Left ventricle myocardium inferior (tissue), 1 donor: ENCODE measurements at regions not wholly inside any gene's neighbourhood (a gene's known extent, or its start where the extent isn't known, plus 50 kb on each side); places are given as distances from the start of the nearest gene placed in this dataset.

Source experiments
- DNase-seq: peaks from one replicate; pipeline ENCODE4 v3.0.0-alpha.2; 2020
- H3K27ac ChIP-seq: fragments of 200-600 bp; replicated peaks from 2 replicates; pipeline ENCODE4 v1.8.0; 2021
- H3K27me3 ChIP-seq: fragments of 200-600 bp; 2 replicates; pipeline ENCODE4 v1.8.0; 2021; ENCODE audit warnings: low read depth
- H3K36me3 ChIP-seq: fragments of 200-600 bp; 2 replicates; pipeline ENCODE4 v1.8.0; 2021
- H3K4me1 ChIP-seq: fragments of 200-600 bp; 2 replicates; pipeline ENCODE4 v1.8.0; 2021
- H3K4me3 ChIP-seq: fragments of 200-600 bp; 2 replicates; pipeline ENCODE4 v1.8.0; 2021; ENCODE audit warnings: mild to moderate bottlenecking, moderate library complexity
- H3K9me3 ChIP-seq: fragments of 200-600 bp; replicated peaks from 2 replicates; pipeline ENCODE4 v1.8.0; 2021
- intact Hi-C: fragments of 100-400 bp; cut with micrococcal nuclease; formaldehyde crosslinking; loops from one replicate; pipeline ENCODE4 v1.11.0; 2022
- TF ChIP-seq, protein P1 (sequence below): fragments of 200-600 bp; IDR thresholded peaks from 2 replicates; pipeline ENCODE4 v1.8.0; 2021; ENCODE audit warnings: antibody characterized with exemption, mild to moderate bottlenecking, borderline replicate concordance
- donor health status: DM: no; HTN: yes; CAD: no; lungs with severe emphysema.

DNA sequence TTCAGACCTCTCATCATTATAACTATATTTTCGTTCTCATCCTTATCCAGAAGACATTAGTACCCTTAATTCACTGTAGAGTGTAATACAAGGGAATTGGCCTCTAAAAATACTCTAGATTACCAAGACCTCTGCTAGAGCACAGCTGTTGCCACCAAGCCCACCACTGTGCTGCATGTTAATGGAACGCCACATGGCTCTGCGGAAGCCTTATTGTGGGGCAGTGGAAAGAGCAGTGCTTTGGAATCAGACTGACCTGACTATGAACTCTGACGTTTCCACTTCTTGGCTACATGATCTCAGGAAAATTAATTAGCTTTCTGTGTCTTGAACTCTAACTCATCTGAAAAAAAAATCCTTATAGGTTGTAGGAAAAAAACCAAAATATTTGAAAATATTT lies 222.1 kb downstream of the LMX1A start:
- peaks cover 96% of the 10 kb centered on the region for H3K27me3 ChIP-seq
- no peak for DNase-seq
- no peaks in the 10 kb centered on the region for H3K36me3 ChIP-seq
- intact Hi-C loops, result no loop called here
- TF ChIP-seq, protein P1, sequence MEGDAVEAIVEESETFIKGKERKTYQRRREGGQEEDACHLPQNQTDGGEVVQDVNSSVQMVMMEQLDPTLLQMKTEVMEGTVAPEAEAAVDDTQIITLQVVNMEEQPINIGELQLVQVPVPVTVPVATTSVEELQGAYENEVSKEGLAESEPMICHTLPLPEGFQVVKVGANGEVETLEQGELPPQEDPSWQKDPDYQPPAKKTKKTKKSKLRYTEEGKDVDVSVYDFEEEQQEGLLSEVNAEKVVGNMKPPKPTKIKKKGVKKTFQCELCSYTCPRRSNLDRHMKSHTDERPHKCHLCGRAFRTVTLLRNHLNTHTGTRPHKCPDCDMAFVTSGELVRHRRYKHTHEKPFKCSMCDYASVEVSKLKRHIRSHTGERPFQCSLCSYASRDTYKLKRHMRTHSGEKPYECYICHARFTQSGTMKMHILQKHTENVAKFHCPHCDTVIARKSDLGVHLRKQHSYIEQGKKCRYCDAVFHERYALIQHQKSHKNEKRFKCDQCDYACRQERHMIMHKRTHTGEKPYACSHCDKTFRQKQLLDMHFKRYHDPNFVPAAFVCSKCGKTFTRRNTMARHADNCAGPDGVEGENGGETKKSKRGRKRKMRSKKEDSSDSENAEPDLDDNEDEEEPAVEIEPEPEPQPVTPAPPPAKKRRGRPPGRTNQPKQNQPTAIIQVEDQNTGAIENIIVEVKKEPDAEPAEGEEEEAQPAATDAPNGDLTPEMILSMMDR, result no peak
- H3K4me3 ChIP-seq, result no peak overlapping the region
- H3K4me1 ChIP-seq, result no peaks in the 10 kb centered on the region
- H3K9me3 ChIP-seq, result no peaks in the 10 kb centered on the region
- H3K27ac ChIP-seq, result no peak overlapping the region

DNA sequence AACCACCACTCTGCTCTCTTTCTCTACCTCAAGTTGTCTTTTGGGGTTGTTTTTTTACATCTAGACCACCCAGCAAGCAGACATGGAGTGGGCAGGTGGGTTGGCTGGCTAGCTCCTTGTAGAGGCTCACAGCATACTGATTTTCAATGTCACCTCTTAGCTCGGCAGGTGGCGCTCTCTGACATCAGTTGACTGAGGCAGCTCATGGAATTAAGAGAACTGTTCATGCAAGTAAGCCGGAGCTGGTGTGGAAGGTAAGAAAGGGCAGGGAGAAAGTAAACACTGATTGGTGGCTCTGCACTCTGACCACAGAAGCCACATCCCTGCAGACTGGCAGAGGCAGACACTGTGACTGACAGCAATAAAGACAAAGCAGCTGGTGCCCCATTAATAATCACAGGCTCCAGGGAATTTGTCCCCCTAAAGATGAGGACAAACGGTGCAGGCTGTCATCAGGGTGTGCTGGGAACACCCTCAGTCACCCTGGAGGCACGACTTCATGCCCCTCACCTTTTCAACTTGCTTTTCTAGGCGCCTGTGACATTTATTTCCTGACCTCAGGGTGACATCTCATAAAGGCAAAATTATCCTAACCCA lies 226.8 kb downstream of the LMX1A start:
- Histone ChIP-seq H3K4me3 (no peak overlapping the region), H3K27ac (no peak overlapping the region), H3K9me3 (no peaks in the 10 kb centered on the region), H3K27me3 (peaks cover 88% of the 10 kb centered on the region), H3K4me1 (no peaks in the 10 kb centered on the region), H3K36me3 (no peaks in the 10 kb centered on the region)
- intact Hi-C loops, result no loop called here
- DNase-seq, result peak; percentile 38
- TF ChIP-seq, protein P1, result peak; percentile 62

DNA sequence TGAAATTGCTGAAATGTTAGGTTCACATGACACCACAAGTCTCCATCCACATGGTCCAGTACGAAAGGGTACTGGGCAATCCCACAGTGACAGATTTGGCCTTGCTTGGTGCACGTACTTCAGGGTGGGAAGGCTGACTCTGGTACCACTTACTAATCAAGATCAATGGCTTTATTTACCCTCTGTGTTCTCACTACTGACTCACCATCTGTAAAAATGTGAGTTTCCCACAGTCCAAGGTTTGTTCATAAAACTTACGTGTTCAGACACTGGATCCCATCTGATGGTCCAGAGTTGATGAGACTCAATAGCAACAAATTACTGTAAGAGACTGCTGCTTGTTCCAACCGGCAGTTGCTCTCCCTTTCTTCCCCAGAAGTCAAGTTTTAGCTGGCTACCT lies 231.7 kb downstream of the LMX1A start:
- intact Hi-C loops, result no loop called here
- H3K27me3 ChIP-seq, result peaks cover 89% of the 10 kb centered on the region
- TF ChIP-seq, protein P1, result no peak
- no peaks in the 10 kb centered on the region for H3K4me1 ChIP-seq
- H3K9me3 ChIP-seq, result no peaks in the 10 kb centered on the region
- no peak overlapping the region for H3K4me3 ChIP-seq
- no peaks in the 10 kb centered on the region for H3K36me3 ChIP-seq
- H3K27ac ChIP-seq, result no peak overlapping the region
- DNase-seq, result no peak

DNA sequence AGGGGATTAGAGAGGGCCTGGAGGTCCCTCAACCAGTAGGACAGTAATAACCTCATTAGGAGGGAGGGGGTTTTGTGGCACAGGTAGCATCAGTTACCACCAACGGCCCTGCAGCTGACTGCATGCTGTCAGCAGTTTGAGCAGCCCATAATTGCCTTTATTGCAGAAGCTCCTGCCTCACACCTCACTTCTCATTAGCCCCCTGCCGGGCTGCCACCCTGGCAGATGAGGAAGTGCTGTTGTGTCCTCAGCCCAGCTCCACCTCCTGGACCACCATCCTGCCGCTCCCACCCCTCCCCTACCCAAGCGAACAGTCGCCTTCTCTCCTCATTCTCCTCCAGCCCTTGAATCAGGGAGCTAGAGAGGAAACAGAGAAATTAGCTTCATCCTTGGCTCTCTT lies 237.4 kb downstream of the LMX1A start:
- no peaks in the 10 kb centered on the region for H3K9me3 ChIP-seq
- TF ChIP-seq, protein P1, result no peak
- no peak overlapping the region for H3K4me3 ChIP-seq
- no peak overlapping the region for H3K27ac ChIP-seq
- H3K27me3 ChIP-seq, result peaks cover 95% of the 10 kb centered on the region
- no peaks in the 10 kb centered on the region for H3K36me3 ChIP-seq
- peaks cover 6% of the 10 kb centered on the region for H3K4me1 ChIP-seq
- intact Hi-C loops, result no loop called here
- DNase-seq, result no peak

- H3K9me3 ChIP-seq, result no peaks in the 10 kb centered on the region
- H3K4me3 ChIP-seq, result no peak overlapping the region
- DNase-seq, result no peak
- H3K36me3 ChIP-seq, result no peaks in the 10 kb centered on the region
- H3K27ac ChIP-seq, result no peak overlapping the region
- TF ChIP-seq, protein P1, result no peak
- intact Hi-C loops, result no loop called here
- H3K4me1 ChIP-seq, result peaks cover 6% of the 10 kb centered on the region
- peaks cover 88% of the 10 kb centered on the region for H3K27me3 ChIP-seq
Observed at GRCh38 chr1:165117482-165117881, 239.0 kb downstream of the LMX1A start.
